HG03439 (cell line): ENCODE measurements at regions not wholly inside any gene's neighbourhood (a gene's known extent, or its start where the extent isn't known, plus 50 kb on each side); places are given as distances from the start of the nearest gene placed in this dataset.

Source experiments
- ATAC-seq: cut with Tn5 transposase; IDR thresholded peaks from one replicate; pipeline ENCODE4 v1.9.1; 2021; ENCODE audit warnings: mild to moderate bottlenecking, moderate library complexity; ENCODE audit not compliant: unreplicated experiment

DNA sequence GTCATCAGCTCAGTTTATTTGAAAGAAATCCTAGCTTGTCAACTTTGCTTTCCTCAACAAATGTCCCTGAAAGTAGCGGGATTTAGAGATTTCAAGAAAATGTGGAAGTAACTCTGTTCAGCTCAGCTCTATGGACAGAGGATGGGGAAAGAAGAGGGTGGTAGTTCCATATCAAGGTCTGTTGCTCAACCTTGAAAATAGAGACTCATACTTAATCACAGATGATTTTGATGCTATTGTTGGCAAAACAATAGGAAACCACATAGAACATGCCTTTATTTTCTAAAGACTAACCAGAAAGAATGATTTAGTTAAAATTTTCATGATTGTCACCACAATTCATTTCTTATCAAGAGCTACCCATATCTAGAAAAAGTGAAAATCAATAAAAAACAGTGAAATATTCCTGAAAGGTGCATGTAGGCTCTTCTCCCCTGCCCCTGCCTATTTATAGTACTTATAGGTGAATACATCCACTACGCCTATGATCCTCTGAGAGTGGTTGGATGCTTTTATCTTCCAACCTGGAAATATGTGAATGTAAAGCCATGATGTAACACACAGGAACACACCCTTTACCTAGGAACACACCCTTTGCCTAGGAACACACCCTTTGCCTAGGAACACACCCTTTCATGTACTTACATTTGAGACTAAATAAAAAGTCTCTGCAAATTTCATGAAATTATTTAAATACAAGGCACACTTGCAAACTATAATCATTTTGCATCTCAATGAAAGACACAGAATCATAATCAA, 65.8 kb downstream of the ETAA1 start:
- no peak for ATAC-seq

DNA sequence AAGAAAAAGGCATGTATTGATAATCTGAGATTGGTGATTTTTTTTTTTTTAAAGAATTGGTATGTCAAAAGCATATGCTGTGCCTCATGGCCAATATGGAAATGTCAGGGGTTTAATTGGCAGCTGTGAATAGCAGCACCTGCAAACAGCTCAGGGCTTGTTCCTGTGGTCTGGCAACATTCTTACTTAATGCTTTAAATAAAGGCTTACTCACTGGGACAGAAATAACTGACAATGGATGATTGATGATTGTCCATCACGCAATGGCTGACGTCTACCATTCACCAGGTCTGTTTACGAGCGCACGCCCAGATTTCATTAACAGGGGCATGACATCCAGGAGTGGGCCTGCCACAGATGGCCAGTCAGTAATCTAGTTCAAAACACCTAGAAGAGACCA, 66.7 kb downstream of the ETAA1 start:
- ATAC-seq, result no peak

DNA sequence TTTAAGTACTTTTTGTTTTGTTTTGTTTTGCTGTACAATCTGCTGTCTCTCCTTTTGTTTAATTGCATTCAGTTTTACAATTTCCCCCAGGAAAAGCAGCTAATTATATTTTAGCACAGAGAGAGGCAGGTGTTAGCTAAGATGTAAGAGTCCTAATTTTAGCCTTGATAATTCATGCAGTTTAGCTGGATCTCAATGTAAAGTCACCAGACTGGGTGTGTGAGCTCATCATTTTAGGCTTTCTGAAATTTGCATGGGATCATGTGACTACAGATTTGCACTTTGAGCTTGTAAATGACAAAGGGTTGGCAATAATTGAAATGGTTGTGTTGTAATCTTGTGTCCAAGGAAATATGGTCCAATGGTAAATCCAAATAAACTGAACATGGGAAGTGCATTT, 68.5 kb downstream of the ETAA1 start:
- no peak for ATAC-seq

DNA sequence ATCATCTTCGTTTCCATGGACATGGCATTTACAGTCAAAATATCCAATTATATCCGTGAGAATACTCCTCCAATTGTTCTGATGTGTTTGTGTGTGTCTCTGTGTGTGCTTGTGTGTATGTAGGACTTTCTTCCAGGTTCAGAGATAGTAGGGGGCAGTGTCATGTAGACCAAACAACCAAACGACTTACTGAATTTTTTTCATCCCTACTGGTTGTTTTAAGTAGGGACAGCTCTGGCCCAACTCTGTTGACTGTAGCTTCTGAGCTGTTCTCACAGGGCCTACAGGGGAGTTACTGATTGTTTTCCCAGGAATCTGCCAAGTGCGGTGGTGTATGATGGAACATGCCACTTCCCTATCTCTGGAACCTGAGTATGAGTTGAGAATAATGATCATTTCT, 69.6 kb downstream of the ETAA1 start:
- ATAC-seq, result no peak

DNA sequence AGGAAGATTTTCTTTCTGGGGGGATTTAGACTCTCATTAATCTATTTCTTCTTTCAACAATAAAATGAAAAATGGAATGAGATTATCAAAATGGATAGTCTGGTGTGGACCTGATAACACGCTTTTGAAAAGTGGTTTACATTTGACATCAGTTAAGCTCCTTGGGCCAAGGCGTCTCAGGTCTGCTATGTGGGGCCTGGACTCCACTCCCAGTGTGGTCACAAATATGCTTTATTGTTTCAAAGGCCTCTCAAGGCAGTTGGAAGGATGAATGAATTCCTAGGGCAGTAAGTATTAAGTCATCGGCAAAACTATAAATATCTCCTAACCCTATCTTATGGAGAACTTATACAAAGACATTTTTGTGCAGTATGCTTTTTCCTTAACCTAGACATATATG, 74.5 kb downstream of the ETAA1 start:
- no peak for ATAC-seq

DNA sequence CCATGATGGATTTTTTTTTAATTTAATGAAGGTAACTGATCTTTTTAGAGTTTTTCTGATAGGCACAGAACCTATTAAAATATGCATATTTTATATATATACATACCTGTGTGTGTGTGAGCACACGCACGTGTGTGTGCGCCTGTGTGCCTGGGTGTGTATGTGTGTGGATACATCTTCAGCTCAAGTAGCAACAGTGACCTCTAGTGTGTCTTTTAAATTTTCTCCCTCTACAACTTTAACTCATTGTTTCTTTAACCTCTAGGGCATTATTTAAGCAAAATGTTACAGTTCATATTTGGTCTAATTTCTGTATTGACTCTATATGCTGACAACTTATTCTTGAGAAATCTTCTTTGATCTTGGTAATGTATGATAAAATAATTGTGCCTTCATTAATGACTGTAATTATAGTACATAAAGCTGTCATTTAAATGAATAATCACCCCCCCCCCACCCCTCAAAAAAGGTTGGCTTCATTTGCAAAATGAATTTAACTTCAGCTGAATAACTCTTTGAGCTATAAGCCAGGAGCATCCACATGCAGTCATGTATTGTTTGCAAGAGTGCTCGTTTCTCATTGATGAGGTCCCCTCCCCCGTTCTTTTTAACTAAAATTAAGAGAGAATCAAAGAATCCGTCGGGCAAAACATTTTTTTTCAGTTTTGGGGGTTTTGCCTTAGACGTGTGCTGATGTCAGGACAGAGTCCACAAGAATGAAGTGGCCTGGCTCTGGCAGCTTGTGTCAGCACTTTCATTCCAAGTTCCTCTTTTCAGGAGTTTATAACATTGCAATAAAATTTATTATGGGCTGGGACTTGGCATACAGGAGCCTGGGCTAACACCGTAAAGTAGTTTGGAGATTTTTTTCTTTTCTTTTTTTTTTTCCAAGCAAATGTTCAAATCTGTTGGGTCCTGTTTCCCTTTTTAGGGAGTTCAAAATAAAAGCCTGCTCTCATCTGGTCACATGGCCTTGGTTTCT, 80.0 kb downstream of the ETAA1 start:
- no peak for ATAC-seq

DNA sequence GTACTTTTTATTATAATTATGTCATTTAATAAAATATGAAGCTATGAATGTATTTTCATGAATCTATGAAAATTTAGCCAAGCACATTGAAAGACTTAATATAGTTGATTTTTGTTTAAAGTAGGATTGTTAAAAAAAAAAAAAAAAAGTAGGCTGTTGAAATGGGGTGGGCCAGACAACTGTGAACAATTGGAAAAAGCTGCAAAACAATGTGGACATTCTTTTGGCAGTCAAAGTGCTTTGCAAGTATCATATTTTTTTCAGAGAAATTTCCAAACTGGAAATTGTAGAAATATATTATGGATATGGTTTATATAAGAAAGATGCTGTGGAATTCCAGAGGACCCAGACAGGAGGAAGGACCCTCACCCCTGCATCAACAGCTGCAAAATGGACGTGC, 82.1 kb downstream of the ETAA1 start:
- ATAC-seq, result no peak

DNA sequence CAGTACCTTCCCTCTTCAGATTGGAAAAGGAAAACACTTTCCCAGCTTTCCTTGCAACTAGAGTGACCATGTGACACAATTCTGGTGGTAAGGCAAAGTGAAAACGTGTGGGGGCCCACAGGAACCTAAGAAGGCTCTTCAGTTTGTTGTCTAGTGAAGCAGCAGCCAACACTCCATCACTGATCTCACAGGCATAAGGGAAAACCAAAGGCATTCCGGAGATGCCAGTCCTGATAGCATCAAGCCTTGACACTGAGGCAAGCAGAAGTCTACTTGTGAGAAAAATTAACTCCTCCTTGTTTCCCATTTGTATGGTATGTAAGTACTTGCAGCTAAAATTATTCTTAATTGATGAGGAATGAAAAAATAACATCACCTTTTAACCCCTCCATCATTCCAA, 88.3 kb downstream of the ETAA1 start:
- no peak for ATAC-seq

DNA sequence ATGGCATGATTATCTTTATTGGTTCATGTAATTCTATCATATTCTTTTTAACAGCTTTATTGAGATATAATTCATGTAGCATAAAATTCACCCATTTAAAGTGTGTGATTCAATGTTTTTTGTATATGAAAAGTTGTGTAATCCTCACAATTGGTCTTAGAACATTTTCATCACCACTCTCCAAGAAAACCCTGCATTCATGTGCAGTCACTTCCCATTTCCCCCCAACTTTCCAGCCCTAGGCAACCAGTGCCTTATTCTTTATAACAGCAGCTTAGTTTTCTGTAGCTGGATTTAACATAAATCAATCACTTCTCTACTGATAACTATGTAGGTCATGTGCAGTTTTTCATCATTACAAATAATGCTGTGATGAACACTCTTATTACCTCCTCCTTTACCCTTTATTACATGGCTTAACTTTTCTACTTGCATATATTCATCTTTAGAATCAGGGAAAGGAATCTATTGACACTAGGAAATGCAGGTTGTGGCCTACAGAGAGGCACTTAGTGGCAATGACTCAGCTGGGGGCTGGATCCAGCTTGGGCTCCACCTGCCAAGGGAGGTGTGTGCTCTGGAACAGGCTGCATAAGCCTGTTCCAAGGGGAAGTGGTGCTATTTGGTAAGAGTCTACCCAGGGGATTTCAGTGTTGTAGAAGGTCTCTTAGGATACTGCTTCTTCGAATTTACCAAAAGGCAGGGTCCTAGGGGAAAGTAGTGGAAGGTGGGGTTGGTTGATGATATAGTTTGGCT, 89.1 kb downstream of the ETAA1 start:
- no peak for ATAC-seq

DNA sequence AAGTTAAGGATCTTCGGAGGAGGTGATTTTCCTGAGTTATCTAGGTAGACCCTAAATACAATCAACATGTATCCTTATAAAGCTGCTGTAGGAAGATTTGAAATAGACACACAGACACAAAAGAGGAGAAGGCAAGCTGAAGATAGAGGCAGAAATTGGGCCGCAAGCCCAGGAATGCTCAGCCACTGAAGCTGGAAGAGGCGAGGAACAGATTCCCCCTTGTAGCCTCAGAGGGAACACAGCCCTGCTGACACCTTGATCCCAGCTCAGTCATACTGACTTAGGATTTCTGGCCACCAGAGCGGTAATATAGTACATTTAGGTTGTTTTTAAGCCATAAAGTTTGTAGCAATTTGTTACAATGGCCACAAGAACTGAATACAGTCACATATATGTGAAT, 90.9 kb downstream of the ETAA1 start:
- no peak for ATAC-seq

DNA sequence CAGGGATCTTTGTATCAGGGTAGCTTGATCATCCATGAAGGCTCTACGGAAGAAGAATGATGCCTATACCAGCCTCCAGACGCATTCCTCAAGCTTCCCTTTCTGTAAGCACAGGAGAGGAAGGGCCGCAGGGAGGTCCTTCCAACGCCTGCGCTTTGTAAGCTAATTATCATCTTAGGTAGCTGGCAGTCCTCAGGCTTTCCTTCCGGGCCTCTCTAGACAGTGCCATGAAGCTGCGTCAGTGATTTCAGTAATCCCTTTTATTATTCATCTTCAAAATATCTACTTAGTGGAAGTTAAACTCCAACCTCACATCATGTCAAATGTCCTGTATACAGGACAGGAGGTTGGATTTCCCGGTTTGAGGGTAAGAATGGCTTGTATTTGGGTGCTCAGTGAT, 92.3 kb downstream of the ETAA1 start:
- ATAC-seq, result no peak

DNA sequence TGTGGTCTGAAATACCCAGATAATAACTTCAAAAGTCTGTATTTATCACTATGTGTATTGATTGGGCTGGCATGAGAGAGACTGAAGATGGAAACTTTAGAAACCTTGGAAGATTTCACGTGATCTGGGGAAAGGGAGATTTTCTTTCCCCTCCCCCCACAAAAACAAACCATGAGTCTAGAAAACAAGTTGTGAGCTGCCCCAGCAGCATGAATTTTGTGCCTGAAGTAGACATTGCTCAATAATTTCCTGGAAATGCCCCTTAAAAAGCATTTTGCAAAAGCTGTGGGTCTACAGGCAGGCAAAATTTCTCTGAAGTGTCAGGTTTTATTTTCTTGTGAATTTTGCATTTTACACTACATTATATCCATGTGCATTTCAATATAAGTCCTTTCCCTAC, 101.8 kb downstream of the ETAA1 start:
- ATAC-seq, result no peak

DNA sequence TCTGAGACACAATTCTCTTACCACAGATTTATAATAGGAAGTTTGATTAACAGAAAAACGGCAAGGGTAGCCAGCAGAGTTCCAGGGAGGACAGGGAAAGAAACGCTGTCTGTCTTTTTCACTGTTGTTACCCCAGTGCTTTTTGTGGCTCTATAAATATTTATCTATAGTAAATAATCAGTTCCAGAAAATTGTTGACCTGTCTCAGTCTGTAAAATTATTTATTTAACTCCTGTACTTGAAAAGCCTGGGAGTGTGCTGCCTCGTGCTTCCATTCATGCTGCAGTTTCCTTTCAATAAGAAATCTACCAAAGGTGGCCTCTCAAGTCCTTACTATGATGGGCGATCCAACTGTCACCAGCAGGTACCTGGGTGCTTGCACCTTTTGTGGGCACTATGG, 102.9 kb downstream of the ETAA1 start:
- no peak for ATAC-seq

DNA sequence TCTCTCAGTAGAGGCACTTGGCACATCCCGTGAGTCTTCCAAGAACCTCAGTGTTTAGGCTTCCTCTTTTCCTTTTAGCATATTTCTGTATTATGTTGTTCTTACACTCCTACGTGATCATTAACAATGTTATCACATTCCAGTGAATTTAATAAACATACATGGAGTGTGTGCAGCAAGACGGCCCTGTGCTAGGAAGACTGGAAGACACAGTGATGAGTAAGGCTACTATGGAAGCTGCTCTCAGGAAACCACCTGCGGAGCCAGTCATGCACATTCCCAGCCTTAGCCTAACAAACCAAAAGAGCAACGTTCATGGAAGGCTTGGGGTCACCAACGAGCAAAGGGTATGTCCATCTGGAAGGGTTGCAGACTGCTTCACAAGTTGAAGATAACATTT, 103.4 kb downstream of the ETAA1 start:
- ATAC-seq, result no peak

DNA sequence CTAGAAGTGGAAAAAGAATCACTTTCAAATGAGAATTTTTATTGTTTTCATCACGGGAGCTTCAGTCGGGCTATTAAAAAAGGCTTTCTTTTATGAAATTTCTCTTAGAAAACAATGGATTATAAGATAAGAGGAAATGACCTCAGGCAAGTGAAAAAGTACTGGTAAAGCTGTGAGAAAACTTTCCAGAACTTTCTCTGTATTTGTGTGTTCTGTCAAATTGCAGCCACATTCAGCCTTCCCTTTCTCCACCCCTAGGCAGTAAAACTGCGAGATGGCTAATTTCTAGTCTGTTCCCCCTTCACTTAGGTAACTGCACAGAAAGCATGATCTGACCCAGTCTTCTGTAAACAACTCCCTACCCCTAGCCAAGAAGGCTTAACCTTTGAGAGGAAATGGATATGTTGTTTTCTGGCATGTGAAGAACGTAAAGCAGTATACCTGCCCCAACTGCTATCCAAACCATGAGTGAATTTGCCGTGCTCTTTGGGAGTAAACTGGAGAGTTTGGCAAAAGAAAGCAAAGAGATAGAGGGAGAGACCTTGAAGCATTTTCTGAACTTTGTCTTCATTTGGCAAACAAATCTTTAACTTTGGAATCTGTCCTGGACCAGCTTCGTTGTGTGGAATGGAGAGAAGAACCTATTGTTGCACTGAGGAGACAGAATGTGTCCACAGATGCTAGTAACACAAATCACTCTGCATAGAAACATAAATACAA, 105.4 kb downstream of the ETAA1 start:
- ATAC-seq, result no peak

DNA sequence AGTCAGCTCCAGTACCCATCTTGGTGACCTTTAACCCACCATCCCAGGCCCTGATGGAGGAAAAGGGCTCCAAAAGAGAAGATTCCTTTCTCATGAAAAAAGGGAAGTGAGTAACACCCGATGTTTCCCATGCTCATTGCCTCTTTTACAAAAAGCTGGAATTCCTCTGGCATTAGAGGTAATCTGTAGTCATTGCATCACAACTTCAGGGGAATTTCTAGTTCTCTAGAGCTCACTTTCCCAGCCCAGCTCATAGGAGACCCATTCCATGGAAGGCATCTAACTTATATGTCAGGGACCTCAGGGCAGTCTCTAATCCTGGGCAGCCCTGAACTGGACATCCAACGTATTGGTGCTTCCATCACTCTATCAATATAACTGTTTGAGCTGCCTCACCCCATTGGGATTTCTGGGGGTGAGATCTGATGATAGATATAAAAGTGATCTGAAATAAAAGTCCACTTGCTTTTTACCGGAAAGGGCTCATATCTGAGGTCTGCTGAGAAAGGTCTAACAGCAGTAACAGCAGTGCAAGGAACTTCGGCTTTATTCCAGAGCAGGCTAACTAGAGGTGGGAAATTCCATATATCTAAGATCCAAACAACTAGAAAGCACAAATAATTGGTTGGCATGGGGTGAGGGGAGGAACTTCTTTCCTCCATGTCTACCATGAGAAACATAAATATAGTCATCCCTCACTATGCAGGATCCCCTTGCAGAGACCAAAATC, 106.1 kb downstream of the ETAA1 start:
- ATAC-seq, result no peak

DNA sequence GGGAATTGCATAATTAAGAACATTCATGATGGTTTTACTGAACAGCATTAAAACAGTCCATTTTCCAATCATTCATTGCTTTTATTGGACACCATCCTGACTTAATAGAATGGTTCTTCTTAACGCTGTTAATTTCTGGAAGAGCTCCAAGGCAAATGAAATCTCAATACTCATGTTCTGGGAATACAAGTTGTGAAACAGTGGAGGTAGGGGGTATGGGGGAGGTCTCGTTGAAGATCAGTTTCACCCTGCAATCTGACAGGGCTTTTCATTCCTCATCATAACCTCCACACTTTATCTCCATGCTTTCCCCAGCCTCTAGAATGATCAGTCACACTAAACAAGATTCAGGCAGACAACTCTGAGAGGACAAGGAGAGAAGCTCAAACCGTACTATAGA, 113.6 kb downstream of the ETAA1 start:
- ATAC-seq, result no peak

DNA sequence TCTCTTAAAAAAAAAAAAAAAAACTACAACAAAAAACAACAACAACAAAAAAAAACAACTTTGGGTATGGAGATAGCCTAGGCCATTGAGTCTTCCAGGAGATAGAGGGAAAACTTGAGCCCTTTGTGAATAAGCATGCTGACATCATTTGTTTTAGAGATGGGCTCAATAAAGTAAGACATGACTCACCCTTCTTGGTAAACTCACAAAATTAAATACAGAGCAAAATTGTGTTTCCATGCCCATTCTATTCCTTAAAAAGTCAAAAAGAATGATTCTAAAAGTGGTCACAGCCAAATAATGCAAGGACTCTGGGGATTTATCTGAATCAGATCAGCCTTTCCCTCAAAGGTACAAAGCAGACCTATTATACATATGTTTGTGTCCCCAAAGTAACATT, 117.4 kb downstream of the ETAA1 start:
- ATAC-seq, result no peak

DNA sequence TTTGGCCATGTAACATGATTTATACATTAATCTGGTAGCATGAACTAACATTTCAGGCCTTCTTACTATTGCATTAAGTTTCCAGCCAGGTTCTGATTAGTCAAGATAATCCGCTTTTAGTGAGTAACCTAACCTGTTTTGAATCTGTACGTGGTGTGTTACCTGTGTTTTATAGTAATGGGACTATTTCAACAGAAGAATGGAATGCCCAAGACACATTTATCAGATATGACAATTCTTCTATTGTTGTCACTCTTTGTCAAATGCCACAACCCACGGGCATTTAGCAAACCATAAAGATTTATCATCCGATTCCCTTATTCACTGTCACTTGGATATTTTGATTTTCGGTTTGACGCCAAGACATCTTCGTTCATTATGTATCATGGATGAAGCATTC, 117.9 kb downstream of the ETAA1 start:
- no peak for ATAC-seq

DNA sequence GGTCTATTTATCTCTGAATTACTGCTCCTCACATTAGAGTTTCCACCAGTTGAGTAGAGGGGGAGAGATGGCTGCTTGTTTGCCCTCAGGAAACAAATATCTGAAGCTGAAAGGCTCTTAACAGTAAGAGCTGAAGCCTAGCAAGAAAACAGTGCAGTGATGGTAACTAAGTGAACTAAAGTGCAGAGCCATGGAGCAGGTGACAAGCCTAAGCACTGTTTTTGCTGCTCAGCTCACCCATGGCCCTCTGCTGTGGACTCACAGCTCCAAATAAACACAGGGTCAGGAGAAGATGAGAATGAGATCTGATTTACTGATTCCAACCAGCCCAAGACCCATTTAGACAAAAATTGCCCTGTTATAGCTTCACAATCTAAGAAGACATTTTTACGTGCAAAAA, 118.4 kb downstream of the ETAA1 start:
- ATAC-seq, result no peak
